Endothelial cell (in vitro differentiated cells): ENCODE measurements at regions not wholly inside any gene's neighbourhood (a gene's known extent, or its start where the extent isn't known, plus 50 kb on each side); places are given as distances from the start of the nearest gene placed in this dataset.

ENCODE experiments used
- DNase-seq: peaks from one replicate; pipeline ENCODE4 v3.0.0; 2021; ENCODE audit warnings: low spot score
- H3K27ac Mint-ChIP-seq: one replicate; pipeline ENCODE4 v1.8.0; 2021; ENCODE audit warnings: mixed read lengths, inconsistent platforms; ENCODE audit not compliant: unreplicated experiment
- H3K27me3 Mint-ChIP-seq: one replicate; pipeline ENCODE4 v1.8.0; 2021; ENCODE audit warnings: mild to moderate bottlenecking, moderate library complexity, mixed read lengths, inconsistent platforms; ENCODE audit not compliant: unreplicated experiment
- H3K36me3 Mint-ChIP-seq: one replicate; pipeline ENCODE4 v1.8.0; 2021; ENCODE audit warnings: mild to moderate bottlenecking, low read depth, mixed read lengths, inconsistent platforms; ENCODE audit not compliant: unreplicated experiment
- H3K4me1 Mint-ChIP-seq: one replicate; pipeline ENCODE4 v1.8.0; 2021; ENCODE audit warnings: mild to moderate bottlenecking, mixed read lengths, inconsistent platforms; ENCODE audit not compliant: unreplicated experiment
- H3K4me3 Mint-ChIP-seq: one replicate; pipeline ENCODE4 v1.8.0; 2021; ENCODE audit warnings: mild to moderate bottlenecking, mixed read lengths, inconsistent platforms; ENCODE audit not compliant: unreplicated experiment
- H3K9me3 Mint-ChIP-seq: one replicate; pipeline ENCODE4 v1.8.0; 2021; ENCODE audit warnings: mixed read lengths, inconsistent platforms; ENCODE audit not compliant: unreplicated experiment
- TF ChIP-seq, protein P1 (sequence below): fragments of 200-600 bp; sonication (generic); IDR thresholded peaks from one replicate; pipeline ENCODE4 v1.5.0; 2021; ENCODE audit warnings: antibody characterized with exemption; ENCODE audit not compliant: unreplicated experiment

DNA sequence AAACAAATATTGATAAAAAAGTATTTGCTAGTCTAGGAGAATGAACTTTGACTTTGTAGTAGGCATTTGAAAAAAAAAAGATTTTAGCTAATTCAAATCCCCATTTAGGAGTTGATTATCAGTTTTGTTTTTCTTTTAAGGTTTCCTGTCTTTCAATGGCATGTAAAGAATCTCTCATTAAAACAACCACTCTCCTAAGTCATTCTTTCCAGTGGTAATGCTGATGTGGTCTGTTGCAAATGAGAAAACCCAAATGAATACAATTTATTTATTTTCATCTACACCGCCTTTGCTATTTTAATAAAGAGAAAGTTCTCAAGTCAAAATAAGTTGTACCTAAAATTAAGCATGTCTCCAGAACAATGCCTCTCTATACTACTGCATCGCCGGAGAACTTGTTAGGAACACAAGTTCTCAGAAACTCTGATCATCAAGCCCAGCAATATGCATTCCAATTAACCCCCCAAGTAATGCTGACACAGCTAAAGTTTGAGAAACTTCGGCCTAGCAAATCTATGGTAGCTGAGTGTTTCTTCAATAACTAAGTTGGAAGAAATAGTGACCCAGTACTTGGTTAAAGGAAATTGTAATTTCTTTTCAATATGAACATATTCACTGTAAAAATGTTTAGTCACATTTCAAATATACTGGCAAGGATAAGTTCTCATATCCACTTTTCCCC, 255.1 kb downstream of the PTPRC start:
- Mint-ChIP-seq H3K36me3 (no peaks in the 10 kb centered on the region), H3K27ac (peak overlapping the region; percentile 98), H3K4me1 (peaks cover 40% of the 10 kb centered on the region), H3K4me3 (no peak overlapping the region), H3K9me3 (no peaks in the 10 kb centered on the region), H3K27me3 (peaks cover 8% of the 10 kb centered on the region)
- DNase-seq = no peak
- TF ChIP-seq, protein P1, sequence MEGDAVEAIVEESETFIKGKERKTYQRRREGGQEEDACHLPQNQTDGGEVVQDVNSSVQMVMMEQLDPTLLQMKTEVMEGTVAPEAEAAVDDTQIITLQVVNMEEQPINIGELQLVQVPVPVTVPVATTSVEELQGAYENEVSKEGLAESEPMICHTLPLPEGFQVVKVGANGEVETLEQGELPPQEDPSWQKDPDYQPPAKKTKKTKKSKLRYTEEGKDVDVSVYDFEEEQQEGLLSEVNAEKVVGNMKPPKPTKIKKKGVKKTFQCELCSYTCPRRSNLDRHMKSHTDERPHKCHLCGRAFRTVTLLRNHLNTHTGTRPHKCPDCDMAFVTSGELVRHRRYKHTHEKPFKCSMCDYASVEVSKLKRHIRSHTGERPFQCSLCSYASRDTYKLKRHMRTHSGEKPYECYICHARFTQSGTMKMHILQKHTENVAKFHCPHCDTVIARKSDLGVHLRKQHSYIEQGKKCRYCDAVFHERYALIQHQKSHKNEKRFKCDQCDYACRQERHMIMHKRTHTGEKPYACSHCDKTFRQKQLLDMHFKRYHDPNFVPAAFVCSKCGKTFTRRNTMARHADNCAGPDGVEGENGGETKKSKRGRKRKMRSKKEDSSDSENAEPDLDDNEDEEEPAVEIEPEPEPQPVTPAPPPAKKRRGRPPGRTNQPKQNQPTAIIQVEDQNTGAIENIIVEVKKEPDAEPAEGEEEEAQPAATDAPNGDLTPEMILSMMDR = no peak

GRCh38 chr1:198901266-198901665, 262.4 kb downstream of the PTPRC start:
- peak overlapping the region; percentile 24 for H3K27ac Mint-ChIP-seq
- H3K36me3 Mint-ChIP-seq = no peaks in the 10 kb centered on the region
- no peak for DNase-seq
- H3K4me3 Mint-ChIP-seq = no peak overlapping the region
- TF ChIP-seq, protein P1 = no peak
- H3K27me3 Mint-ChIP-seq = no peaks in the 10 kb centered on the region
- peaks cover 37% of the 10 kb centered on the region for H3K4me1 Mint-ChIP-seq
- no peaks in the 10 kb centered on the region for H3K9me3 Mint-ChIP-seq

DNA sequence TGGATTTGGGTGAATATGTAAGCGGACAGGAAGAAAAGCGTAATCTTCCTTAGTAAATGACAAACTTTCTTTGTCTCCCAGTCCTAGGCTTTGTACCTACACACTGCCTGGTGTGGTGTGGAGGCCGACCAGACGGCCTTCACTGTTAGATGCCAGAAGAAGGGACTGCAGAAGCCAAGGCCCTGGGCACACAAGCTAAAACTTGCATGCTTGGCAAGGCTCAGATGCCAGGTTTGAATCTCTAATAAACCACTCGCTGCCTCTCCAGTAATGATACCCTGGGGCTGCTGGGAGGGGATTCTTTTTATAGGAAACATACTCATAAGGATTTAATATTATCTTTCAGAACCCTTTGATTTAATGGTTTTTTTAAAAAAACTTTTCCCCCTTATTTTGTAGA, 263.8 kb downstream of the PTPRC start:
- Mint-ChIP-seq H3K4me3 (no peak overlapping the region), H3K27ac (peak overlapping the region; percentile 30), H3K36me3 (no peaks in the 10 kb centered on the region), H3K9me3 (no peaks in the 10 kb centered on the region), H3K4me1 (peaks cover 49% of the 10 kb centered on the region), H3K27me3 (no peaks in the 10 kb centered on the region)
- no peak for DNase-seq
- TF ChIP-seq, protein P1 = no peak

DNA sequence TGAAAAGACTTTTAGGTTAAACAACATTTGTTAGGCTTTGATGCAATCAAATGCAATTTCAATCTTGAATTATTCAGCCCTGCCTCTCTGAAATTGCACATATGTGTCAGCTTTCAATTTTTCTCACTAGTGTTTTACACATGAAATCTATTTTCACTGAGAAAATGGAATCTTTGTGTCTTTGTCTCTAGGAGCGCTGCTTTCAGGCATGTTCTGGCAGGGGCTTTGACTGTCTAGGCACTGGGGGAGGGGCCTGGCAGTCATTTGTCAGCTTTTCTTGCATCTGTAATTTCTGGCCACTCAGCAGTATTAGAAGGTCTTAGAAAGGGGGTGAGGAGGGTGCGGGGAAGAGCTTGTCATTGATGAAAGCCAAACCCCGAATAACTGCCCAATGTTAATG, 264.4 kb downstream of the PTPRC start:
- Mint-ChIP-seq H3K36me3 (no peaks in the 10 kb centered on the region), H3K27ac (peak overlapping the region; percentile 25), H3K4me1 (peaks cover 49% of the 10 kb centered on the region), H3K27me3 (no peaks in the 10 kb centered on the region), H3K9me3 (no peaks in the 10 kb centered on the region), H3K4me3 (no peak overlapping the region)
- TF ChIP-seq, protein P1 = no peak
- DNase-seq = no peak

GRCh38 chr1:198903621-198904020, 264.8 kb downstream of the PTPRC start:
- DNase-seq = no peak
- H3K4me1 Mint-ChIP-seq = peaks cover 52% of the 10 kb centered on the region
- H3K9me3 Mint-ChIP-seq = no peaks in the 10 kb centered on the region
- H3K4me3 Mint-ChIP-seq = no peak overlapping the region
- TF ChIP-seq, protein P1 = no peak
- H3K27ac Mint-ChIP-seq = peak overlapping the region; percentile 68
- H3K27me3 Mint-ChIP-seq = no peaks in the 10 kb centered on the region
- no peaks in the 10 kb centered on the region for H3K36me3 Mint-ChIP-seq
